ENCODE measurements at regions not wholly inside any gene's neighbourhood (a gene's known extent, or its start where the extent isn't known, plus 50 kb on each side); places are given as distances from the start of the nearest gene placed in this dataset.
"Not testable (repeated sequence)": the region's sequence is repeated elsewhere in the genome, so short reads cannot be mapped to it uniquely, and the experiment has no call there.

DNA sequence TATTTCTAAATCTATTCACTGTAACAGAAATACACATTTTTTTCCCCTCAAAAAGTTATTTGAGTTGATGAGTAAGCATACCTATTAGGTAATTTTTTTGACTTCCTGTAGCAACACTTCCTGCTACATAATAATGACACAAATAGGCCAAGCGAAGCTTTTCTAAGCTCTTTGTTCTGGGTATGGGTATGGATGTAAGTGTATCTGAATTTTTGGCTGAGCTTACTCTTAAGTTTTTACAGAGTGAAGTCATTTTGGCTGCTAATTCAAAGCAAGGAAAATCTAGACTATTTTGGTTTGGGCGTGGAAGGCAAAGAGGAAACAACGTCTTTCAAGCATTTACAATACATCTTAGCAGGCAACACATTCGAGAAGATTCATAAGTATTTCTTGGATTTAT is 1206.0 kb upstream of the FLRT2 start:
- H3K27me3 ChIP-seq (ENCODE audit: control insufficient read depth, insufficient read depth, low read length) = no peaks in the 10 kb centered on the region
- no peak overlapping the region for H3K4me3 ChIP-seq (ENCODE audit: low read depth, low read length)
- FAIRE-seq (no peak), DNase-seq (ENCODE audit: low read depth) (peak; percentile 72)
- TF ChIP-seq, protein P1, sequence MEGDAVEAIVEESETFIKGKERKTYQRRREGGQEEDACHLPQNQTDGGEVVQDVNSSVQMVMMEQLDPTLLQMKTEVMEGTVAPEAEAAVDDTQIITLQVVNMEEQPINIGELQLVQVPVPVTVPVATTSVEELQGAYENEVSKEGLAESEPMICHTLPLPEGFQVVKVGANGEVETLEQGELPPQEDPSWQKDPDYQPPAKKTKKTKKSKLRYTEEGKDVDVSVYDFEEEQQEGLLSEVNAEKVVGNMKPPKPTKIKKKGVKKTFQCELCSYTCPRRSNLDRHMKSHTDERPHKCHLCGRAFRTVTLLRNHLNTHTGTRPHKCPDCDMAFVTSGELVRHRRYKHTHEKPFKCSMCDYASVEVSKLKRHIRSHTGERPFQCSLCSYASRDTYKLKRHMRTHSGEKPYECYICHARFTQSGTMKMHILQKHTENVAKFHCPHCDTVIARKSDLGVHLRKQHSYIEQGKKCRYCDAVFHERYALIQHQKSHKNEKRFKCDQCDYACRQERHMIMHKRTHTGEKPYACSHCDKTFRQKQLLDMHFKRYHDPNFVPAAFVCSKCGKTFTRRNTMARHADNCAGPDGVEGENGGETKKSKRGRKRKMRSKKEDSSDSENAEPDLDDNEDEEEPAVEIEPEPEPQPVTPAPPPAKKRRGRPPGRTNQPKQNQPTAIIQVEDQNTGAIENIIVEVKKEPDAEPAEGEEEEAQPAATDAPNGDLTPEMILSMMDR (IDR thresholded peaks at IDR 0.05; ENCODE audit: insufficient read depth, low read length, severe bottlenecking) = no peak
- no peaks in the 10 kb centered on the region for H3K36me3 ChIP-seq (ENCODE audit: control insufficient read depth, insufficient read depth, low read length)

DNA sequence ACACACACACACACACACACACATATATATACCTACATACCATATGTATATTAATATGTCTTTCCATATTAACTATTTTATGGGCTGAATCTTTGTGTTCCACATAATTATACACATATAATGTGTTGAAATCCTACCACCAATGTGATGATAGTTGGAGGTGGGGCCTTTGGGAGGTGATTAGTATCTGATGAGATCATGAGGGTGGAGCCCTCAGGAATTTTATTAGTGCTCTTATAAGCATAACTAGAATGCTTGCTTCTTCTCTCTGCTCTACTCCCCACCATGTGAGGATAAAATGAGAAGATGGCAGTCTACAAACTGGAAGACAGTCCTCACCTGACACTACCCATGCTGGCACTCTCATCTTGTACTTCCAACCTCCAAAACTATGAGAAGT is 1193.5 kb upstream of the FLRT2 start:
- DNase-seq (ENCODE audit: low read depth) = peak; percentile 10
- FAIRE-seq = no peak
- H3K27me3 ChIP-seq (ENCODE audit: control insufficient read depth, insufficient read depth, low read length) = no peaks in the 10 kb centered on the region
- H3K36me3 ChIP-seq (ENCODE audit: control insufficient read depth, insufficient read depth, low read length) = no peaks in the 10 kb centered on the region
- TF ChIP-seq, protein P1 (IDR thresholded peaks at IDR 0.05; ENCODE audit: insufficient read depth, low read length, severe bottlenecking) = no peak
- H3K4me3 ChIP-seq (ENCODE audit: low read depth, low read length) = no peak overlapping the region

DNA sequence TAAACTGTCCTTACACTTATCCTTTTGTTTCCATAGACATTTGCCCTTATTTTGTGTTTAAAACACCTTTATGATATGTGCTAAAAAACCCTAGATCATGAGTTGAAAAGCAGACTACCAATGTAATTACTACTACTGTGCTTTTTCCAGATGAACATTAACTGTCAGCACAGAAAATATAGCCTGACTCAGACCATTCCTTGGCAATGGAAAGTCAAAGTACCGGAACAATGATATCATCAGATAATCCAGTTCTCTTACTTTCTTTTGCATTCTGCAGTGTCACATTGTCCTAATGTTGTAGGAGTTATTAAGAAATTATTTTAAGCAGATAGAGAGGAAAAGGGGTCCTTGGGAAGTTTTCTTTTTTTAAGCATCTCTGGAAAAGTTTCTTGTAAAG is 1189.0 kb upstream of the FLRT2 start:
- H3K4me3 ChIP-seq (ENCODE audit: low read depth, low read length) = no peak overlapping the region
- peak; percentile 8 for DNase-seq (ENCODE audit: low read depth)
- no peaks in the 10 kb centered on the region for H3K27me3 ChIP-seq (ENCODE audit: control insufficient read depth, insufficient read depth, low read length)
- no peaks in the 10 kb centered on the region for H3K36me3 ChIP-seq (ENCODE audit: control insufficient read depth, insufficient read depth, low read length)
- TF ChIP-seq, protein P1 (IDR thresholded peaks at IDR 0.05; ENCODE audit: insufficient read depth, low read length, severe bottlenecking) = no peak
- no peak for FAIRE-seq

DNA sequence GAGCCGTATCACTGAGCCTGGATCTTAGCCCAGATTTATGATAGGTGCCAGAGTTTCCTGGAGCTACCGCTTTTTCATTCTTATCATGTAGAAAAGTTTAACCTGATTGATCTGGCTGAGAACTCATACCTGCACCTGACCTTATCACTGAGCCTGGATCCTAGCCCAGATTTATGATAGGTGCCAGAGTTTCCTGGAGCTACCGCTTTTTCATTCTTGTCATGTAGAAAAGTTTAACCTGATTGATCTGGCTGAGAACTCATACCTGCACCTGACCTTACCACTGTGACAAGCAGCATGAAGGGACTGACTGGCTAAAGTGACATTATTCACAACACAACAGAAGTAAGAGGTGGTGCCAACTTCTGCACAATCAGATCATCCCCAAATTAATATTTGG is 1188.1 kb upstream of the FLRT2 start:
- DNase-seq (ENCODE audit: low read depth); H3K27me3 ChIP-seq (ENCODE audit: control insufficient read depth, insufficient read depth, low read length); H3K36me3 ChIP-seq (ENCODE audit: control insufficient read depth, insufficient read depth, low read length); H3K4me3 ChIP-seq (ENCODE audit: low read depth, low read length); FAIRE-seq: not testable (repeated sequence)

DNA sequence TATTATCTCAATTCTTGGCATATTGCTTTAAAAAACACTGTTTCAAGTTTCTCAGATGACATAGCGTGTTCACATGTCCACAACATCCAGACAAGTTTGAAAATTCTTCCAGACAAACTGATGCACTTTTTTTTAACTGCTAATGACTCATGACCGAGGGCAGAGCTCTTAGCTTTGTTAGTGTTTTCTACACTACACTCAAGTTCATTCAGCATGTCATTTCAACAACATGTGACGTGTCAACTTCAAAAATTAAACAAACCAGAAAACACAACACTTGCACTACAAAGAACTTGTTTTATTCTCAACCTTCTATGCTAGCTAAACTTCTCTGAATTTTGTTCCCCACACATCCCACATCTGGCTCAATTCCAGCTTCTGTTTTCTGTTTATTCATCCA is 1186.3 kb upstream of the FLRT2 start:
- H3K4me3 ChIP-seq (ENCODE audit: low read depth, low read length) = no peak overlapping the region
- TF ChIP-seq, protein P1 (IDR thresholded peaks at IDR 0.05; ENCODE audit: insufficient read depth, low read length, severe bottlenecking) = no peak
- H3K27me3 ChIP-seq (ENCODE audit: control insufficient read depth, insufficient read depth, low read length) = no peaks in the 10 kb centered on the region
- FAIRE-seq = no peak
- no peaks in the 10 kb centered on the region for H3K36me3 ChIP-seq (ENCODE audit: control insufficient read depth, insufficient read depth, low read length)
- peak; percentile 23 for DNase-seq (ENCODE audit: low read depth)

DNA sequence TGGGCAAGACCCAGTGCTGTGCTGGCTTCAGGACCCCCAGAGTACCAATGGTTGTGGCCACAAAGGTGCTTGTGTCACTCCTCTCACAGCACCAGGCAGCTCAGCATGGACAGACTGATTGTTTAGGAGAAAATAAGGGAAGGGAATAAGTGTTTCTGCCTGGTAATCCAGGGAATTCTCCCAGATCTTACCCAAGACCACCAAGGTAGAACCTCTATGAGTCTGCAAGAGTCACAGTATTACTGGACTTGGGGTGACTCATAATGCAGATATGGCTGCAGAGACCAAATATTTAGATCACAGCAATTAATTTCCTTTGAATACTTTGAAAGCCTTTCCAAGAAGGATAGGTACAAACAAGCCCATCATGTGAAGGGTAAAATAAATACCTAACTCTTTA is 1178.3 kb upstream of the FLRT2 start:
- Histone ChIP-seq H3K36me3 (ENCODE audit: control insufficient read depth, insufficient read depth, low read length) (no peaks in the 10 kb centered on the region), H3K4me3 (ENCODE audit: low read depth, low read length) (no peak overlapping the region), H3K27me3 (ENCODE audit: control insufficient read depth, insufficient read depth, low read length) (no peaks in the 10 kb centered on the region)
- TF ChIP-seq, protein P1 (IDR thresholded peaks at IDR 0.05; ENCODE audit: insufficient read depth, low read length, severe bottlenecking) = no peak
- FAIRE-seq (no peak), DNase-seq (ENCODE audit: low read depth) (no peak)
